SJCRH30 (cell line): ENCODE measurements at regions not wholly inside any gene's neighbourhood (a gene's known extent, or its start where the extent isn't known, plus 50 kb on each side); places are given as distances from the start of the nearest gene placed in this dataset.

Source experiments
- DNase-seq, 2 experiments: peaks; one replicate each; pipeline ENCODE4 v3.0.0-alpha.2; 2015 to 2020
- H3K27ac ChIP-seq: fragments of 250-450 bp; sonication (Bioruptor Pico); 2 replicates; pipeline ENCODE4 v1.5.1; 2020; ENCODE audit warnings: mild to moderate bottlenecking, moderate library complexity
- H3K27me3 ChIP-seq: fragments of 250-450 bp; sonication (Bioruptor Pico); 2 replicates; pipeline ENCODE4 v1.5.1; 2020; ENCODE audit warnings: mild to moderate bottlenecking, moderate library complexity
- H3K36me3 ChIP-seq: fragments of 250-450 bp; sonication (Bioruptor Pico); 2 replicates; pipeline ENCODE4 v1.5.1; 2020; ENCODE audit warnings: mild to moderate bottlenecking, moderate library complexity
- H3K4me1 ChIP-seq: fragments of 250-450 bp; sonication (Bioruptor Pico); 2 replicates; pipeline ENCODE4 v1.5.1; 2020; ENCODE audit warnings: mild to moderate bottlenecking, moderate library complexity
- H3K4me3 ChIP-seq: fragments of 250-450 bp; sonication (Bioruptor Pico); 2 replicates; pipeline ENCODE4 v1.5.1; 2020; ENCODE audit warnings: mild to moderate bottlenecking, moderate library complexity
- H3K9me3 ChIP-seq: fragments of 250-450 bp; sonication (Bioruptor Pico); replicated peaks from 2 replicates; pipeline ENCODE4 v1.5.1; 2020; ENCODE audit warnings: mild to moderate bottlenecking, moderate library complexity

GRCh38 chr2:145070703-145071102, 550.8 kb upstream of the ZEB2 start:
- Histone ChIP-seq H3K4me3 (no peak overlapping the region), H3K27me3 (no peaks in the 10 kb centered on the region), H3K9me3 (no peaks in the 10 kb centered on the region), H3K27ac (no peak overlapping the region), H3K4me1 (no peaks in the 10 kb centered on the region), H3K36me3 (no peaks in the 10 kb centered on the region)
- no peak for DNase-seq

- Histone ChIP-seq H3K27ac (no peak overlapping the region), H3K4me1 (no peaks in the 10 kb centered on the region), H3K9me3 (no peaks in the 10 kb centered on the region), H3K36me3 (no peaks in the 10 kb centered on the region), H3K27me3 (no peaks in the 10 kb centered on the region), H3K4me3 (no peak overlapping the region)
- DNase-seq = no peak
These were observed 548.6 kb upstream of the ZEB2 start for GRCh38 chr2:145068509-145068908.

- DNase-seq = no peak
- H3K9me3 ChIP-seq = no peaks in the 10 kb centered on the region
- H3K36me3 ChIP-seq = no peaks in the 10 kb centered on the region
- no peaks in the 10 kb centered on the region for H3K27me3 ChIP-seq
- no peak overlapping the region for H3K27ac ChIP-seq
- no peak overlapping the region for H3K4me3 ChIP-seq
- H3K4me1 ChIP-seq = no peaks in the 10 kb centered on the region
These were observed 547.7 kb upstream of the ZEB2 start for GRCh38 chr2:145067549-145068030.

- no peak for DNase-seq
- Histone ChIP-seq H3K27ac (no peak overlapping the region), H3K4me3 (no peak overlapping the region), H3K4me1 (no peaks in the 10 kb centered on the region), H3K27me3 (no peaks in the 10 kb centered on the region), H3K9me3 (no peaks in the 10 kb centered on the region), H3K36me3 (no peaks in the 10 kb centered on the region)
These were observed 547.1 kb upstream of the ZEB2 start for GRCh38 chr2:145066856-145067548.

GRCh38 chr2:145066151-145066661, 546.3 kb upstream of the ZEB2 start:
- H3K4me3 ChIP-seq = no peak overlapping the region
- H3K9me3 ChIP-seq = no peaks in the 10 kb centered on the region
- H3K36me3 ChIP-seq = no peaks in the 10 kb centered on the region
- no peak overlapping the region for H3K27ac ChIP-seq
- DNase-seq = no peak
- no peaks in the 10 kb centered on the region for H3K27me3 ChIP-seq
- no peaks in the 10 kb centered on the region for H3K4me1 ChIP-seq

GRCh38 chr2:145065342-145065741, 545.4 kb upstream of the ZEB2 start:
- Histone ChIP-seq H3K36me3 (no peaks in the 10 kb centered on the region), H3K4me1 (no peaks in the 10 kb centered on the region), H3K4me3 (no peak overlapping the region), H3K27me3 (no peaks in the 10 kb centered on the region), H3K9me3 (no peaks in the 10 kb centered on the region), H3K27ac (no peak overlapping the region)
- DNase-seq = no peak

GRCh38 chr2:145064511-145064910, 544.6 kb upstream of the ZEB2 start:
- DNase-seq = no peak
- Histone ChIP-seq H3K27ac (no peak overlapping the region), H3K36me3 (no peaks in the 10 kb centered on the region), H3K4me3 (no peak overlapping the region), H3K27me3 (no peaks in the 10 kb centered on the region), H3K4me1 (no peaks in the 10 kb centered on the region), H3K9me3 (no peaks in the 10 kb centered on the region)

GRCh38 chr2:145060876-145061275, 541.0 kb upstream of the ZEB2 start:
- no peaks in the 10 kb centered on the region for H3K27me3 ChIP-seq
- DNase-seq = no peak
- no peaks in the 10 kb centered on the region for H3K4me1 ChIP-seq
- no peak overlapping the region for H3K27ac ChIP-seq
- H3K36me3 ChIP-seq = no peaks in the 10 kb centered on the region
- H3K4me3 ChIP-seq = no peak overlapping the region
- H3K9me3 ChIP-seq = no peaks in the 10 kb centered on the region

GRCh38 chr2:145059914-145060313, 540.0 kb upstream of the ZEB2 start:
- Histone ChIP-seq H3K36me3 (no peaks in the 10 kb centered on the region), H3K27me3 (no peaks in the 10 kb centered on the region), H3K4me1 (no peaks in the 10 kb centered on the region), H3K9me3 (no peaks in the 10 kb centered on the region), H3K27ac (no peak overlapping the region), H3K4me3 (no peak overlapping the region)
- DNase-seq = no peak

GRCh38 chr2:145059343-145059742, 539.4 kb upstream of the ZEB2 start:
- Histone ChIP-seq H3K4me1 (no peaks in the 10 kb centered on the region), H3K27ac (no peak overlapping the region), H3K27me3 (no peaks in the 10 kb centered on the region), H3K36me3 (no peaks in the 10 kb centered on the region), H3K4me3 (no peak overlapping the region), H3K9me3 (no peaks in the 10 kb centered on the region)
- no peak for DNase-seq

GRCh38 chr2:145058457-145058856, 538.5 kb upstream of the ZEB2 start:
- no peaks in the 10 kb centered on the region for H3K27me3 ChIP-seq
- no peak overlapping the region for H3K4me3 ChIP-seq
- no peak for DNase-seq
- H3K9me3 ChIP-seq = no peaks in the 10 kb centered on the region
- no peaks in the 10 kb centered on the region for H3K36me3 ChIP-seq
- H3K27ac ChIP-seq = no peak overlapping the region
- no peaks in the 10 kb centered on the region for H3K4me1 ChIP-seq

- no peaks in the 10 kb centered on the region for H3K4me1 ChIP-seq
- no peak overlapping the region for H3K4me3 ChIP-seq
- DNase-seq = no peak
- H3K27ac ChIP-seq = no peak overlapping the region
- no peaks in the 10 kb centered on the region for H3K27me3 ChIP-seq
- no peaks in the 10 kb centered on the region for H3K9me3 ChIP-seq
- H3K36me3 ChIP-seq = no peaks in the 10 kb centered on the region
These were observed 535.7 kb upstream of the ZEB2 start for GRCh38 chr2:145055651-145056050.

- Histone ChIP-seq H3K27me3 (no peaks in the 10 kb centered on the region), H3K36me3 (no peaks in the 10 kb centered on the region), H3K27ac (no peak overlapping the region), H3K4me1 (no peaks in the 10 kb centered on the region), H3K4me3 (no peak overlapping the region), H3K9me3 (no peaks in the 10 kb centered on the region)
- no peak for DNase-seq
These were observed 530.2 kb upstream of the ZEB2 start for GRCh38 chr2:145050134-145050533.

GRCh38 chr2:145049475-145049874, 529.6 kb upstream of the ZEB2 start:
- Histone ChIP-seq H3K4me3 (no peak overlapping the region), H3K27ac (no peak overlapping the region)
- no peak for DNase-seq

GRCh38 chr2:145047554-145047953, 527.6 kb upstream of the ZEB2 start:
- Histone ChIP-seq H3K27ac (no peak overlapping the region), H3K36me3 (no peaks in the 10 kb centered on the region), H3K4me3 (no peak overlapping the region), H3K4me1 (no peaks in the 10 kb centered on the region), H3K27me3 (no peaks in the 10 kb centered on the region), H3K9me3 (no peaks in the 10 kb centered on the region)
- DNase-seq = no peak

More at GRCh38 chr2:145049475-145049874, 529.6 kb upstream of the ZEB2 start:
- no peaks in the 10 kb centered on the region for H3K9me3 ChIP-seq
- no peaks in the 10 kb centered on the region for H3K27me3 ChIP-seq
- no peaks in the 10 kb centered on the region for H3K36me3 ChIP-seq
- H3K4me1 ChIP-seq = no peaks in the 10 kb centered on the region

GRCh38 chr2:145044491-145044890, 524.6 kb upstream of the ZEB2 start:
- H3K4me1 ChIP-seq = no peaks in the 10 kb centered on the region
- no peak overlapping the region for H3K27ac ChIP-seq
- H3K36me3 ChIP-seq = no peaks in the 10 kb centered on the region
- H3K27me3 ChIP-seq = no peaks in the 10 kb centered on the region
- no peak overlapping the region for H3K4me3 ChIP-seq
- no peaks in the 10 kb centered on the region for H3K9me3 ChIP-seq
- DNase-seq = no peak
